ENCODE measurements at regions not wholly inside any gene's neighbourhood (a gene's known extent, or its start where the extent isn't known, plus 50 kb on each side); places are given as distances from the start of the nearest gene placed in this dataset.

DNA sequence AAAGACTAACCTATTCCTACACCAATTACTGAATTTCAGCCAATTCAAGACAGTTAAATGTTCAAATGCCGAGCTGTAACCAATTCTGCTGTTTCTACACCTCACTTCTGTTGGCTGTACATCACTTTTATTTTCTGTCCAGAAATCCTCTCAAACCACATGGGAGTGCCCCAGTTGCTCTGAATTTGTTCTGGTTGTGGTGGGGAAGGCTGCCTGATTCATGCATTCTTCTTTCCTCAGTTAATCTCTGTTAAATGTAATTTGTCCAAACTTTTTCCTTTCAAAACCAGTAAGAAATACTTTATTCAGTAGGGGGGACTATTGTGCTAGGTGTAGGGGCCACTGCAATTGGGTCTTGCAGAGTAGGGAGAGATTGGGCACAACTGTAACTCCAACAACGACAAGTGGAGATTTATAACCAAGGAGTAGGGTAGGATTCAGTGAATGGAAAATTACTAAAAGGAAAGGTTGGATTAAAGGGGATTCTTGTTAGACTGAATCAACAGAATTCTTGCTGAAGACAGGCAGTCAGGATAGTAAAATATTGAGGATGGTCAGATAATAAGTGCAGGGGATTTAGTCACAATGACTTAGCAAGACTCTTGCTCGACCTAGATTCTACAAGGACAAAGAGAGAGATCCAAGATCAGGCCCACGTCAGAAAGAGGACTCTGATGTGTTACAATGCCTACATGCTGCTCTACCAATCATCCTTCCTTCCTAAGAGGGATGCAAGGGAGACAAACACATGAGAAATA, 593.5 kb upstream of the FAT3 start:
- no peaks in the 10 kb centered on the region for H3K9me3 ChIP-seq
- intact Hi-C loops (cut with DNase I): no loop called here
- no peak overlapping the region for H3K27ac ChIP-seq (replicated peaks in 1 of 4)
- no peak overlapping the region for H3K4me3 ChIP-seq
- TF ChIP-seq, protein P1, sequence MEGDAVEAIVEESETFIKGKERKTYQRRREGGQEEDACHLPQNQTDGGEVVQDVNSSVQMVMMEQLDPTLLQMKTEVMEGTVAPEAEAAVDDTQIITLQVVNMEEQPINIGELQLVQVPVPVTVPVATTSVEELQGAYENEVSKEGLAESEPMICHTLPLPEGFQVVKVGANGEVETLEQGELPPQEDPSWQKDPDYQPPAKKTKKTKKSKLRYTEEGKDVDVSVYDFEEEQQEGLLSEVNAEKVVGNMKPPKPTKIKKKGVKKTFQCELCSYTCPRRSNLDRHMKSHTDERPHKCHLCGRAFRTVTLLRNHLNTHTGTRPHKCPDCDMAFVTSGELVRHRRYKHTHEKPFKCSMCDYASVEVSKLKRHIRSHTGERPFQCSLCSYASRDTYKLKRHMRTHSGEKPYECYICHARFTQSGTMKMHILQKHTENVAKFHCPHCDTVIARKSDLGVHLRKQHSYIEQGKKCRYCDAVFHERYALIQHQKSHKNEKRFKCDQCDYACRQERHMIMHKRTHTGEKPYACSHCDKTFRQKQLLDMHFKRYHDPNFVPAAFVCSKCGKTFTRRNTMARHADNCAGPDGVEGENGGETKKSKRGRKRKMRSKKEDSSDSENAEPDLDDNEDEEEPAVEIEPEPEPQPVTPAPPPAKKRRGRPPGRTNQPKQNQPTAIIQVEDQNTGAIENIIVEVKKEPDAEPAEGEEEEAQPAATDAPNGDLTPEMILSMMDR (IDR thresholded peaks at IDR 0.05): no peak
- TF ChIP-seq EP300 (IDR thresholded peaks at IDR 0.05): no peak
- no peak for TF ChIP-seq POLR2AphosphoS5 (IDR thresholded peaks at IDR 0.05)
- no peak for TF ChIP-seq POLR2A (IDR thresholded peaks at IDR 0.05; ENCODE audit: low read depth)
- H3K27me3 ChIP-seq: no peaks in the 10 kb centered on the region
- no peaks in the 10 kb centered on the region for H3K36me3 ChIP-seq
- DNase-seq (ENCODE audit: extremely low spot score): no peak
- H3K4me1 ChIP-seq: no peaks in the 10 kb centered on the region
- 80% methylated on average over 4 of the region's 4 CpGs for WGBS

DNA sequence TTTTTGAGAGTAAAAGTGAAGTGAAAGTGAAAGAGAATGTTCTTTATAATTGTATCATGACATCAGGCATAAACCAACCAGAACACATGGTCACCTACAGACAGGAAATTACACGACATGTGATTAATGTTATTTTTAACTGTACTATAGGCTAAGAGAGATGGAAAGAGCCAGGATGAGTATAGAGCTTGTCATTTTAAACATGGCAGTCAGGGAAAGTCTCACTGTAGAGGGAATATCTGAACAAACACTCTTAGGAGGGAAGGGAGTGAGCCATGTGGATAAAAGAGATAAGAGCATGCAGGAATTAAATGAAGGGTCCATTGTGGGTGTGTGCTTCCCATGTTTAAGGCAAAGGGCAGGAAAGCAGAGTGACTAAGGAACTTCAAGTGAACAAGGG, 599.1 kb upstream of the FAT3 start:
- 71% methylated on average over 1 of the region's 1 CpG for WGBS
- Histone ChIP-seq H3K27ac (replicated peaks in 1 of 4) (no peak overlapping the region), H3K4me1 (no peaks in the 10 kb centered on the region), H3K4me3 (no peak overlapping the region), H3K27me3 (no peaks in the 10 kb centered on the region), H3K36me3 (no peaks in the 10 kb centered on the region), H3K9me3 (no peaks in the 10 kb centered on the region)
- TF ChIP-seq EP300 (IDR thresholded peaks at IDR 0.05) (no peak), POLR2A (IDR thresholded peaks at IDR 0.05; ENCODE audit: low read depth) (no peak), POLR2AphosphoS5 (IDR thresholded peaks at IDR 0.05) (no peak)
- TF ChIP-seq, protein P1 (IDR thresholded peaks at IDR 0.05): no peak
- intact Hi-C loops (cut with DNase I): no loop called here
- no peak for DNase-seq (ENCODE audit: extremely low spot score)

DNA sequence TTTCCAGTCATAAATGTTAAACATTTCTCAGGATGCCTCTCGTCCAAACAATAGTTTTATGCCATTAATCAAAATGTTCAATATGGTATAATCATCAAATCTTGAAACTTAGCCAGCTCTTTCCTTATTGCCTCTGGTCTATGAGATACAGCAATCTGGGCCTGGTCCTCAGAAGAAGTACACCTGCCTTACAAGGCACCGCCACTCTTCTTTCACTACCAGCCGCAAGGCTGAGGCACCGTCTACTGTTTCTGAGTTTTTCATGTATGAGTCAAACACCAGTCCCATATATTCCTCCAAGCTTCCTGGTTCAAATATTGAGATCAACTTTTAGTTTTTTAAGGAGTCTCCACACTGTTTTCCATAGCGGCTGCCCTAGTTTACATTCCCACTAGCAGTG, 600.6 kb upstream of the FAT3 start:
- no peak overlapping the region for H3K4me3 ChIP-seq
- whole genome bisulfite sequencing: 88% methylated on average over 5 of the region's 5 CpGs
- no peaks in the 10 kb centered on the region for H3K4me1 ChIP-seq
- no peaks in the 10 kb centered on the region for H3K36me3 ChIP-seq
- TF ChIP-seq POLR2A (IDR thresholded peaks at IDR 0.05; ENCODE audit: low read depth): no peak
- TF ChIP-seq, protein P1 (IDR thresholded peaks at IDR 0.05): no peak
- TF ChIP-seq EP300 (IDR thresholded peaks at IDR 0.05): no peak
- TF ChIP-seq POLR2AphosphoS5 (IDR thresholded peaks at IDR 0.05): no peak
- DNase-seq (ENCODE audit: extremely low spot score): no peak
- no peak overlapping the region for H3K27ac ChIP-seq (replicated peaks in 1 of 4)
- H3K9me3 ChIP-seq: no peaks in the 10 kb centered on the region
- intact Hi-C loops (cut with DNase I): no loop called here
- no peaks in the 10 kb centered on the region for H3K27me3 ChIP-seq

DNA sequence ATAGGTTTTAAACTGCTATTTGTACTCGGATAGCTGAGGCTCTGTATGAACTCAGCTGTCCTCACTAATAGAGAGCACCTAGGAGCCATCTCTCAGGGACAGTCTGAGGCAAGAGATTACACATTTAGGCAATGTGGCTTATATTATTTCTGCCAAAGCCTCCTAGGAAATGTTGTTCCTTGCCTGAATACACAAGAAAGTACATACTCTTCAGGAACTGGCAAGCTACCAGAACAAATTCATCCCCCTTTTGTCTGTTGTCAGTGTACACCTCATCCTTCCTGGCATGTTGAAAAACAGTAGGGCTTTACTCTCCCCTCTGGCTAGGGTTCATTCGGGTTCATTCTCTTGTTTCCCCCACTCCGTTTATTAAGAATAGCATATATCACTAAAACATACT, 615.9 kb upstream of the FAT3 start:
- TF ChIP-seq, protein P1 (IDR thresholded peaks at IDR 0.05): no peak
- TF ChIP-seq POLR2A (IDR thresholded peaks at IDR 0.05; ENCODE audit: low read depth) (no peak), EP300 (IDR thresholded peaks at IDR 0.05) (no peak), POLR2AphosphoS5 (IDR thresholded peaks at IDR 0.05) (no peak)
- intact Hi-C loops (cut with DNase I): no loop called here
- Histone ChIP-seq H3K4me3 (no peak overlapping the region), H3K36me3 (no peaks in the 10 kb centered on the region), H3K27ac (replicated peaks in 1 of 4) (no peak overlapping the region), H3K9me3 (no peaks in the 10 kb centered on the region), H3K4me1 (peaks cover 0 to 14% (median 2%) of the 10 kb centered on the region in 4 donors), H3K27me3 (no peaks in the 10 kb centered on the region)
- DNase-seq (ENCODE audit: extremely low spot score): no peak
- 34% methylated on average over 3 of the region's 3 CpGs for WGBS

DNA sequence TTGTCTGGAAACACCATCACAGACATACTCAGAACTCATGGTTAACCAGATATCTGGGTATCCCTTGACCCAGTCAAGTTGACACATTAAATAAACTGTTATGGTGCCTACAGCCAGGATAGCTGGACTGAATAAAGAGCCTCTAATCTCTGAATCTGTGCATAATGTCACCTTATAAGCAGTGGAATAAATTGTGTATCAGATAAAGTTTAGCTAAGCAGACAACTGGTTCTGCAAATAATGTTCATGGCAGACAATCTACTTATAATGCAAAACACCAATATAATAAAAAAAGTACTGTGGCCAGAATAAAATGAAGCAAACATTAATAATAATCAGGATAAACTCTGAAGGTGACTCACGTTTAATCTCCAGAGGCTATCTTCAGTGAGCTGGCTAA, 628.5 kb upstream of the FAT3 start:
- Histone ChIP-seq H3K9me3 (peaks cover 0 to 7% (median 3%) of the 10 kb centered on the region in 4 donors), H3K4me1 (no peaks in the 10 kb centered on the region), H3K27me3 (no peaks in the 10 kb centered on the region), H3K36me3 (no peaks in the 10 kb centered on the region), H3K4me3 (no peak overlapping the region), H3K27ac (replicated peaks in 1 of 4) (no peak overlapping the region)
- intact Hi-C loops (cut with DNase I): no loop called here
- no peak for DNase-seq (ENCODE audit: extremely low spot score)
- 76% methylated on average over 1 of the region's 1 CpG for WGBS
- no peak for TF ChIP-seq POLR2AphosphoS5 (IDR thresholded peaks at IDR 0.05)
- TF ChIP-seq, protein P1 (IDR thresholded peaks at IDR 0.05): no peak
- TF ChIP-seq POLR2A (IDR thresholded peaks at IDR 0.05; ENCODE audit: low read depth): no peak
- no peak for TF ChIP-seq EP300 (IDR thresholded peaks at IDR 0.05)
